ENCODE measurements at regions not wholly inside any gene's neighbourhood (a gene's known extent, or its start where the extent isn't known, plus 50 kb on each side); places are given as distances from the start of the nearest gene placed in this dataset.

DNA sequence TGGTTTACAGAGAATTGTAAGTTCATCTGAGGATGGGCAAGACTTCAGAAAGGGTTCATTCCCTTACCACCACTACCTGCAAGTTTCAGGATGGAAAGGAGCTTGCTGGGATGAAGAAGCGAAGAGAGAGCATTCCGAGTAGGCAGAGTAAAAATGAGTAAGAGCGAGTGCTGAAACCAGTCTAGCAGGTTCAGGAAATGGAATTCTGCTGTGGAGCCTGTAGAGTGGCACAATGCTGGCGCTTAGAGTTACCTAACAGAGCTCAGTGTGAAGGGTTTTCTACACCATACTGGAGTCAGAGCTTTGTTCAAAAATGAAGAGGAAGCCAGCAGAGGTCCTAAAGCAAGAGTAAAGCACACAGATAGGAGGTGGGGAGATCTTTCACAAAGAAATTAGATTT is 179.2 kb upstream of the ZC3H12C start:
- H3K27me3 ChIP-seq (ENCODE audit: insufficient read depth, low read length, poor library complexity): no peaks in the 10 kb centered on the region
- no peaks in the 10 kb centered on the region for H3K36me3 ChIP-seq (ENCODE audit: control insufficient read depth, insufficient read depth, low read length)
- H3K56ac ChIP-seq (ENCODE audit: low read length): no peak overlapping the region
- H2BK5ac ChIP-seq (ENCODE audit: low read length): no peak overlapping the region
- no peak overlapping the region for H3K4me3 ChIP-seq (ENCODE audit: low read length)
- no peak overlapping the region for H2BK120ac ChIP-seq (ENCODE audit: low read depth, low read length)
- H3K4me1 ChIP-seq (ENCODE audit: control insufficient read depth, low read depth, low read length): no peaks in the 10 kb centered on the region
- no peak overlapping the region for H3K9ac ChIP-seq (ENCODE audit: low read length)
- H3K4me2 ChIP-seq (ENCODE audit: low read length): no peak overlapping the region
- no peak overlapping the region for H3K23ac ChIP-seq (ENCODE audit: low read length)
- no peak overlapping the region for H4K8ac ChIP-seq (ENCODE audit: low read depth, low read length)
- DNase-seq: peak; percentile 56
- no peak overlapping the region for H2BK15ac ChIP-seq (replicated peaks; ENCODE audit: low read depth)
- H3K79me1 ChIP-seq (ENCODE audit: low read length): no peaks in the 10 kb centered on the region
- no peaks in the 10 kb centered on the region for H3K79me2 ChIP-seq (ENCODE audit: control insufficient read depth, insufficient read depth, low read length)
- WGBS (ENCODE audit: extremely low coverage, insufficient coverage, low lambda C conversion rate): no CpG with 5 or more reads among the region's 4 CpGs
- no peak overlapping the region for H3K18ac ChIP-seq (ENCODE audit: low read length)
- H3K4ac ChIP-seq (ENCODE audit: low read depth, low read length): no peak overlapping the region
- H2AK5ac ChIP-seq (ENCODE audit: low read length): no peak overlapping the region
- no peak overlapping the region for H3K27ac ChIP-seq (ENCODE audit: low read depth, low read length)
- no peak overlapping the region for H4K5ac ChIP-seq (ENCODE audit: low read length)

DNA sequence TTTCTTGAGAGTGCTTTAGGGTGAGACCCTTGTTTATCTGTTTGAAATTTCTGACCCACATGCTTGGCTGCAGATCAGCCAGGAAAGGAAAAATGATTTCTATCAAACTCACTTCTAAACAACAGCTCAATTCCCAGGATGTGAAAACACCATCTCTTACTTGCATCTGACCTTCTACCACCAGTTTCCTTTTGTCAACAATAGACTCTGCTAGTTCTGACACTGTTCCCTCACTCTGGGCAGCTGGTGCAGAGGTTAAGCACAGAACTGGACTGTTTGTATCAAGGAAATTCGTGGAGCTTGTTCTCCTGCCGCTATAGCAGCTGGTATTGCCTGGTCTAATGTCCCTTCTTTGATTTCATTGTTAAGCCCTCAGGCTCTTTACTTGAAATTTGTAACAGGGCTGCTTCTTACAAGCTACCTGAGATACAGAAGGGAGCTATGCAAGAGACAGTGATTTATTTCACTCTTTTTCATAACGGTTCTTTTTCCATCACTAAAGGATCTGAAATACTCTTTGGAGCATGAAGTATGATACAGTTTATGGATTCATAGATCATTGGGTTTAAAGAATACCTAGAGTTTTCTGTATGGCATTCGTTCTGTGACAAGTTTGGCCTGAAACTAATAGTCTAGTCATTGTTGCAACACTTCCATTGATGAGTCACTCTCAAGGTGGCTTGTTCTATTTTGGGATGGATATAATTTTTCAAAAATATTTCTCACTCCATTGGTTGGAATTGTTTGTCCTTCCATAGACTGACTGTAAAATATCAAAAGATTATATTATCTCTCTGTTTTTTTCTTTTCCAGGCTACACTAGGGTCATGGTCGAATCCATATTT is 178.2 kb upstream of the ZC3H12C start:
- no peak overlapping the region for H3K4me3 ChIP-seq (ENCODE audit: low read length)
- no peak overlapping the region for H2BK5ac ChIP-seq (ENCODE audit: low read length)
- H3K23ac ChIP-seq (ENCODE audit: low read length): no peak overlapping the region
- H4K5ac ChIP-seq (ENCODE audit: low read length): no peak overlapping the region
- WGBS (ENCODE audit: extremely low coverage, insufficient coverage, low lambda C conversion rate): no CpG with 5 or more reads among the region's 5 CpGs
- no peaks in the 10 kb centered on the region for H3K79me1 ChIP-seq (ENCODE audit: low read length)
- no peak for DNase-seq
- H3K18ac ChIP-seq (ENCODE audit: low read length): no peak overlapping the region
- no peak overlapping the region for H4K8ac ChIP-seq (ENCODE audit: low read depth, low read length)
- H3K4ac ChIP-seq (ENCODE audit: low read depth, low read length): no peak overlapping the region
- H2BK120ac ChIP-seq (ENCODE audit: low read depth, low read length): no peak overlapping the region
- H3K9ac ChIP-seq (ENCODE audit: low read length): no peak overlapping the region
- no peaks in the 10 kb centered on the region for H3K27me3 ChIP-seq (ENCODE audit: insufficient read depth, low read length, poor library complexity)
- no peak overlapping the region for H3K56ac ChIP-seq (ENCODE audit: low read length)
- H3K4me1 ChIP-seq (ENCODE audit: control insufficient read depth, low read depth, low read length): no peaks in the 10 kb centered on the region
- no peak overlapping the region for H2AK5ac ChIP-seq (ENCODE audit: low read length)
- no peak overlapping the region for H2BK15ac ChIP-seq (replicated peaks; ENCODE audit: low read depth)
- H3K4me2 ChIP-seq (ENCODE audit: low read length): no peak overlapping the region
- H3K36me3 ChIP-seq (ENCODE audit: control insufficient read depth, insufficient read depth, low read length): no peaks in the 10 kb centered on the region
- H3K27ac ChIP-seq (ENCODE audit: low read depth, low read length): no peak overlapping the region
- H3K79me2 ChIP-seq (ENCODE audit: control insufficient read depth, insufficient read depth, low read length): no peaks in the 10 kb centered on the region

DNA sequence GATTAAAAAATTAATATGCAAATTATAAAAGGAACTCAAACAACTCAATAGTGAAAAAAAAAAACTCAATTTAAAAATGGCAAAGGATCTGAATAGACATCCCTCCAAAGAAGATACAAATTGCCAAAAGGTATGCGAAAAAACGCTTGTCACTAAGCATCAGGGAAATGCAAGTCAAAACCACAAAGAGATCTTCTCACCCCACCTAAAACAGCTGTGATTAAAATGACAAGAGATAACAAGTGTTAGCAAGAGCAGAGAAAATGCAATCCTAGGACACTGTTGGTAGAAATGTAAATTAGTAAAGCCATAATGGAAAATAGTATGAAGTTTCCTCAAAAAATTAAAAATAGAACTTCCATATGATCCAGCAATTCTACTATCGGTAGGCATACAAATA is 166.3 kb upstream of the ZC3H12C start:
- Histone ChIP-seq H2BK5ac (ENCODE audit: low read length) (no peak overlapping the region), H3K36me3 (ENCODE audit: control insufficient read depth, insufficient read depth, low read length) (no peaks in the 10 kb centered on the region), H3K4me2 (ENCODE audit: low read length) (no peak overlapping the region), H3K4me1 (ENCODE audit: control insufficient read depth, low read depth, low read length) (no peaks in the 10 kb centered on the region), H3K23ac (ENCODE audit: low read length) (no peak overlapping the region), H2BK120ac (ENCODE audit: low read depth, low read length) (no peak overlapping the region), H3K79me1 (ENCODE audit: low read length) (no peaks in the 10 kb centered on the region), H2BK15ac (replicated peaks; ENCODE audit: low read depth) (no peak overlapping the region), H3K56ac (ENCODE audit: low read length) (no peak overlapping the region), H3K4me3 (ENCODE audit: low read length) (no peak overlapping the region), H4K8ac (ENCODE audit: low read depth, low read length) (no peak overlapping the region), H4K5ac (ENCODE audit: low read length) (no peak overlapping the region), H3K4ac (ENCODE audit: low read depth, low read length) (no peak overlapping the region), H3K27me3 (ENCODE audit: insufficient read depth, low read length, poor library complexity) (no peaks in the 10 kb centered on the region), H2AK5ac (ENCODE audit: low read length) (no peak overlapping the region), H3K18ac (ENCODE audit: low read length) (no peak overlapping the region), H3K9ac (ENCODE audit: low read length) (no peak overlapping the region), H3K79me2 (ENCODE audit: control insufficient read depth, insufficient read depth, low read length) (no peaks in the 10 kb centered on the region), H3K27ac (ENCODE audit: low read depth, low read length) (no peak overlapping the region)
- DNase-seq: peak; percentile 57
- WGBS (ENCODE audit: extremely low coverage, insufficient coverage, low lambda C conversion rate): no CpG with 5 or more reads among the region's 3 CpGs

- H2BK5ac ChIP-seq (ENCODE audit: low read length): no peak overlapping the region
- no peaks in the 10 kb centered on the region for H3K79me2 ChIP-seq (ENCODE audit: control insufficient read depth, insufficient read depth, low read length)
- H2AK5ac ChIP-seq (ENCODE audit: low read length): no peak overlapping the region
- no peak overlapping the region for H2BK15ac ChIP-seq (replicated peaks; ENCODE audit: low read depth)
- no peak overlapping the region for H3K56ac ChIP-seq (ENCODE audit: low read length)
- H3K9ac ChIP-seq (ENCODE audit: low read length): no peak overlapping the region
- no peaks in the 10 kb centered on the region for H3K36me3 ChIP-seq (ENCODE audit: control insufficient read depth, insufficient read depth, low read length)
- H3K18ac ChIP-seq (ENCODE audit: low read length): no peak overlapping the region
- no peak overlapping the region for H4K8ac ChIP-seq (ENCODE audit: low read depth, low read length)
- no peaks in the 10 kb centered on the region for H3K4me1 ChIP-seq (ENCODE audit: control insufficient read depth, low read depth, low read length)
- no peak overlapping the region for H3K23ac ChIP-seq (ENCODE audit: low read length)
- no peaks in the 10 kb centered on the region for H3K79me1 ChIP-seq (ENCODE audit: low read length)
- no peak overlapping the region for H3K27ac ChIP-seq (ENCODE audit: low read depth, low read length)
- no peak overlapping the region for H3K4me3 ChIP-seq (ENCODE audit: low read length)
- H3K27me3 ChIP-seq (ENCODE audit: insufficient read depth, low read length, poor library complexity): no peaks in the 10 kb centered on the region
- no CpG with 5 or more reads among the region's 3 CpGs for WGBS (ENCODE audit: extremely low coverage, insufficient coverage, low lambda C conversion rate)
- no peak overlapping the region for H4K5ac ChIP-seq (ENCODE audit: low read length)
- no peak overlapping the region for H3K4me2 ChIP-seq (ENCODE audit: low read length)
- no peak overlapping the region for H3K4ac ChIP-seq (ENCODE audit: low read depth, low read length)
- H2BK120ac ChIP-seq (ENCODE audit: low read depth, low read length): no peak overlapping the region
- no peak for DNase-seq
Measured at GRCh38 chr11:109929308-109929707, 163.9 kb upstream of the ZC3H12C start.

- no peak overlapping the region for H4K5ac ChIP-seq (ENCODE audit: low read length)
- H2BK15ac ChIP-seq (replicated peaks; ENCODE audit: low read depth): no peak overlapping the region
- H3K56ac ChIP-seq (ENCODE audit: low read length): no peak overlapping the region
- H3K79me1 ChIP-seq (ENCODE audit: low read length): no peaks in the 10 kb centered on the region
- peaks cover 2% of the 10 kb centered on the region for H3K4me1 ChIP-seq (ENCODE audit: control insufficient read depth, low read depth, low read length)
- no peak overlapping the region for H3K23ac ChIP-seq (ENCODE audit: low read length)
- H3K27me3 ChIP-seq (ENCODE audit: insufficient read depth, low read length, poor library complexity): no peaks in the 10 kb centered on the region
- DNase-seq: no peak
- no CpG with 5 or more reads among the region's 4 CpGs for WGBS (ENCODE audit: extremely low coverage, insufficient coverage, low lambda C conversion rate)
- H4K8ac ChIP-seq (ENCODE audit: low read depth, low read length): no peak overlapping the region
- H2BK5ac ChIP-seq (ENCODE audit: low read length): no peak overlapping the region
- no peak overlapping the region for H3K9ac ChIP-seq (ENCODE audit: low read length)
- no peak overlapping the region for H2AK5ac ChIP-seq (ENCODE audit: low read length)
- H3K79me2 ChIP-seq (ENCODE audit: control insufficient read depth, insufficient read depth, low read length): no peaks in the 10 kb centered on the region
- H3K4ac ChIP-seq (ENCODE audit: low read depth, low read length): no peak overlapping the region
- H3K27ac ChIP-seq (ENCODE audit: low read depth, low read length): no peak overlapping the region
- H2BK120ac ChIP-seq (ENCODE audit: low read depth, low read length): no peak overlapping the region
- no peak overlapping the region for H3K18ac ChIP-seq (ENCODE audit: low read length)
- no peak overlapping the region for H3K4me2 ChIP-seq (ENCODE audit: low read length)
- H3K36me3 ChIP-seq (ENCODE audit: control insufficient read depth, insufficient read depth, low read length): no peaks in the 10 kb centered on the region
- H3K4me3 ChIP-seq (ENCODE audit: low read length): no peak overlapping the region
Measured at GRCh38 chr11:109933126-109933525, 160.1 kb upstream of the ZC3H12C start.

DNA sequence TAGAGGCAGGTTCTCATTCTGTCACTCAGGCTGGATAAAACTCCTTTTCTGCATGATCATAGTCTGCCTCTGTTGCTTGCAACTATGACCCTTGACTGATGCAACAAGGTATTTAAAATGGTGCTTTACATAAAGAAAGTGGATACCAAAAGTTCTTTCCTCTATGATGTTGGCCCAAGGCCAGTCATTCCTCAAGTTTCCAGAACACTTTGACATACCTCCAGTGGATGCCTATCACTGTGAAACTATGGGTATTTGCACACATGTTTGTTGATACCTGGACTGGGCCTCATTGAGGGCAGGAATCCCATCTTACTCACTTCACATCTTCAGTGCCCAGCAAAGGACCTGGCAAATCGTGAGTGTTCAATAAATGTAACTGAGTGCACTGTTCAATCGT is 159.0 kb upstream of the ZC3H12C start:
- no peak overlapping the region for H3K4me3 ChIP-seq (ENCODE audit: low read length)
- no peaks in the 10 kb centered on the region for H3K27me3 ChIP-seq (ENCODE audit: insufficient read depth, low read length, poor library complexity)
- peaks cover 2% of the 10 kb centered on the region for H3K4me1 ChIP-seq (ENCODE audit: control insufficient read depth, low read depth, low read length)
- H2AK5ac ChIP-seq (ENCODE audit: low read length): no peak overlapping the region
- no peak overlapping the region for H4K8ac ChIP-seq (ENCODE audit: low read depth, low read length)
- H3K18ac ChIP-seq (ENCODE audit: low read length): no peak overlapping the region
- no peak overlapping the region for H3K4ac ChIP-seq (ENCODE audit: low read depth, low read length)
- H3K4me2 ChIP-seq (ENCODE audit: low read length): no peak overlapping the region
- no peak overlapping the region for H2BK5ac ChIP-seq (ENCODE audit: low read length)
- H3K79me1 ChIP-seq (ENCODE audit: low read length): no peaks in the 10 kb centered on the region
- no peak overlapping the region for H2BK15ac ChIP-seq (replicated peaks; ENCODE audit: low read depth)
- no peak overlapping the region for H4K5ac ChIP-seq (ENCODE audit: low read length)
- no CpG with 5 or more reads among the region's 2 CpGs for WGBS (ENCODE audit: extremely low coverage, insufficient coverage, low lambda C conversion rate)
- no peak for DNase-seq
- H3K27ac ChIP-seq (ENCODE audit: low read depth, low read length): no peak overlapping the region
- H3K9ac ChIP-seq (ENCODE audit: low read length): no peak overlapping the region
- no peak overlapping the region for H3K23ac ChIP-seq (ENCODE audit: low read length)
- H3K36me3 ChIP-seq (ENCODE audit: control insufficient read depth, insufficient read depth, low read length): no peaks in the 10 kb centered on the region
- no peaks in the 10 kb centered on the region for H3K79me2 ChIP-seq (ENCODE audit: control insufficient read depth, insufficient read depth, low read length)
- no peak overlapping the region for H3K56ac ChIP-seq (ENCODE audit: low read length)
- no peak overlapping the region for H2BK120ac ChIP-seq (ENCODE audit: low read depth, low read length)

Measured in mesendoderm (in vitro differentiated cells).